Endodermal cell (in vitro differentiated cells): ENCODE measurements at regions not wholly inside any gene's neighbourhood (a gene's known extent, or its start where the extent isn't known, plus 50 kb on each side); places are given as distances from the start of the nearest gene placed in this dataset.

Experiments used
- DNase-seq: peaks from one replicate; pipeline ENCODE4 v3.0.0-alpha.2; 2017
- H3K27ac ChIP-seq: 2 replicates; pipeline ENCODE4 v1.5.1; 2013; ENCODE audit warnings: mild to moderate bottlenecking, low read depth, low read length, moderate library complexity
- H3K27me3 ChIP-seq: 2 replicates; pipeline ENCODE4 v1.6.1; 2013; ENCODE audit warnings: mild to moderate bottlenecking, low read length, moderate library complexity; ENCODE audit not compliant: insufficient read depth, control insufficient read depth, poor library complexity, severe bottlenecking
- H3K36me3 ChIP-seq: 2 replicates; pipeline ENCODE4 v1.7.0; 2013; ENCODE audit warnings: mild to moderate bottlenecking, low read length, moderate library complexity; ENCODE audit not compliant: control insufficient read depth, insufficient read depth
- H3K4me1 ChIP-seq: one replicate; pipeline ENCODE4 v1.7.0; 2013; ENCODE audit warnings: low read length; ENCODE audit not compliant: control insufficient read depth, insufficient read depth
- H3K4me3 ChIP-seq: 2 replicates; pipeline ENCODE4 v1.5.1; 2013; ENCODE audit warnings: mild to moderate bottlenecking, low read length, moderate library complexity
- H3K9ac ChIP-seq: 2 replicates; pipeline ENCODE4 v1.6.1; 2013; ENCODE audit warnings: mild to moderate bottlenecking, low read length, moderate library complexity; ENCODE audit not compliant: poor library complexity, severe bottlenecking; ENCODE audit errors: extremely low read depth
- H3K9me3 ChIP-seq: 2 replicates; pipeline ENCODE4 v1.6.1; 2013; ENCODE audit warnings: mild to moderate bottlenecking, low read length, moderate library complexity; ENCODE audit not compliant: control insufficient read depth
- H3K27ac Mint-ChIP-seq: 2 replicates; pipeline ENCODE4 v1.8.0; 2020; ENCODE audit warnings: mixed read lengths
- H3K27me3 Mint-ChIP-seq: 2 replicates; pipeline ENCODE4 v1.8.0; 2021; ENCODE audit warnings: mild to moderate bottlenecking, mixed read lengths; ENCODE audit not compliant: insufficient read depth
- H3K36me3 Mint-ChIP-seq: 2 replicates; pipeline ENCODE4 v1.8.0; 2020; ENCODE audit warnings: low read depth, mixed read lengths
- H3K4me1 Mint-ChIP-seq: 2 replicates; pipeline ENCODE4 v1.8.0; 2020; ENCODE audit warnings: mixed read lengths
- H3K4me3 Mint-ChIP-seq: 2 replicates; pipeline ENCODE4 v1.8.0; 2020; ENCODE audit warnings: mild to moderate bottlenecking, moderate library complexity, mixed read lengths
- H3K9me3 Mint-ChIP-seq: 2 replicates; pipeline ENCODE4 v1.8.0; 2020; ENCODE audit warnings: mild to moderate bottlenecking, mixed read lengths
- CTCF ChIP-seq: fragments of 200-600 bp; sonication (generic); conservative IDR thresholded peaks from 2 replicates; pipeline ENCODE4 v1.5.0; 2021; ENCODE audit warnings: antibody characterized with exemption, mild to moderate bottlenecking
- WGBS, 2 experiments: methylation state at CpG; one replicate each; pipeline versions ENCODE4 v1.1.5 to v1.1.7; 2013; ENCODE audit warnings: missing lambda C conversion rate in 2 of 2, mixed read lengths in 1 of 2; ENCODE audit not compliant: insufficient coverage in 1 of 2, insufficient read length in 1 of 2; 5-methylcytosine and 5-hydroxymethylcytosine counted together

DNA sequence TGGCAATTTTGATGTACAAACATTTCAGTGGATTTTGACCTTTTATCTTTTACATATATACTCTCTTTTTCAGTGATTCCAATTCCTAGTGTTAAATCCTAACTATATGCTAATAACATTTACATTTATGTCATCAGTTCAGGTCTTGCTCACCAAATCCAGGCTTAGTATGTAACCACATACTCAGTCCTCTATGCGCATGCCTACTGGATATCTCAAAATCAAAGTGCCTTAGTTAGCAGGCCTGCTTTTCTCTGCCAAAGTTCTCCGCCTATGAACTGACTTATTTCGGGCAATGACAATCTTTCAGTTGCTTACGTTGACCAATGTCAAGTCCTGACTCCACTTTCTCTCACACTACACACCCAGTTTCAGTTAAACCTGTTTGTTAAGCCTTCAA, 478.5 kb upstream of the SLITRK1 start:
- H3K4me1 Mint-ChIP-seq = no peaks in the 10 kb centered on the region
- no peaks in the 10 kb centered on the region for H3K36me3 Mint-ChIP-seq
- Histone ChIP-seq H3K9ac (no peak overlapping the region), H3K36me3 (no peaks in the 10 kb centered on the region), H3K27me3 (no peaks in the 10 kb centered on the region), H3K4me1 (no peaks in the 10 kb centered on the region), H3K4me3 (no peak overlapping the region), H3K9me3 (no peaks in the 10 kb centered on the region), H3K27ac (no peak overlapping the region)
- H3K27me3 Mint-ChIP-seq = no peaks in the 10 kb centered on the region
- WGBS, 2 experiments = 95 to 98% methylated on average over 4 of the region's 4 CpGs
- no peak for TF ChIP-seq CTCF
- H3K27ac Mint-ChIP-seq = no peak overlapping the region
- no peak for DNase-seq
- H3K4me3 Mint-ChIP-seq = no peak overlapping the region
- no peaks in the 10 kb centered on the region for H3K9me3 Mint-ChIP-seq

GRCh38 chr13:84358601-84359000, 476.3 kb upstream of the SLITRK1 start:
- no peak for TF ChIP-seq CTCF
- Mint-ChIP-seq H3K27ac (no peak overlapping the region), H3K4me3 (no peak overlapping the region), H3K36me3 (no peaks in the 10 kb centered on the region), H3K4me1 (no peaks in the 10 kb centered on the region), H3K9me3 (no peaks in the 10 kb centered on the region), H3K27me3 (no peaks in the 10 kb centered on the region)
- H3K27me3 ChIP-seq = no peaks in the 10 kb centered on the region
- H3K4me3 ChIP-seq = no peak overlapping the region
- no peaks in the 10 kb centered on the region for H3K9me3 ChIP-seq
- no peaks in the 10 kb centered on the region for H3K4me1 ChIP-seq
- H3K9ac ChIP-seq = no peak overlapping the region
- 94 to 96% methylated on average over 4 of the region's 4 CpGs for WGBS, 2 experiments
- DNase-seq = no peak
- no peak overlapping the region for H3K27ac ChIP-seq
- H3K36me3 ChIP-seq = no peaks in the 10 kb centered on the region

DNA sequence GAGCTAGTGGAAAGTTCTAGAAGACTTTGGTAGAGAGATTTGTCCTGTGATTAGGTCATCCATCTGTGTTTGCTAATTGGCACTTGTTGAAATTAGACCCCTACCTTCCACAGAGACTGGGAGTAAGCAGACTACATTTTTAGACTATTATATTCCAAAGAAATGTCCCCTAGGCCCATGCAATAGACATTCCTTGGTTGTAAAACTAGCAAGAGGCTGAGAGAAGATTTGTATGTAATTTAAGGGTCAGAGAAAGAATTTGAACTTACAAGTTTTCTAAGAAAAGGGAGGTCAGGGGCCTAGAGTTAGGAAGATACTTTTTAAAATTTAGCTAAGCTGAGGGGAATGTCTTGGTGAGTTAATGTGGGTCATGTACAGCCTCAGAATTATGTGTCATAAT, 470.7 kb upstream of the SLITRK1 start:
- H3K4me1 Mint-ChIP-seq = peaks cover 7% of the 10 kb centered on the region
- H3K27ac Mint-ChIP-seq = no peak overlapping the region
- H3K4me1 ChIP-seq = no peaks in the 10 kb centered on the region
- no peak overlapping the region for H3K27ac ChIP-seq
- H3K27me3 ChIP-seq = peaks cover 33% of the 10 kb centered on the region
- no peak for TF ChIP-seq CTCF
- peaks cover 33% of the 10 kb centered on the region for H3K27me3 Mint-ChIP-seq
- no peak overlapping the region for H3K4me3 Mint-ChIP-seq
- no peaks in the 10 kb centered on the region for H3K36me3 ChIP-seq
- no peak for DNase-seq
- no peak overlapping the region for H3K9ac ChIP-seq
- no peak overlapping the region for H3K4me3 ChIP-seq
- H3K36me3 Mint-ChIP-seq = no peaks in the 10 kb centered on the region
- peaks cover 8% of the 10 kb centered on the region for H3K9me3 Mint-ChIP-seq
- H3K9me3 ChIP-seq = peaks cover 19% of the 10 kb centered on the region
